GM18502 (cell line): ENCODE measurements at regions not wholly inside any gene's neighbourhood (a gene's known extent, or its start where the extent isn't known, plus 50 kb on each side); places are given as distances from the start of the nearest gene placed in this dataset.

ENCODE experiments used
- ATAC-seq: cut with Tn5 transposase; IDR thresholded peaks from one replicate; pipeline ENCODE4 v1.9.1; 2021; ENCODE audit warnings: mild to moderate bottlenecking; ENCODE audit not compliant: unreplicated experiment, poor library complexity

GRCh38 chr21:28230559-28230958 is 762.1 kb downstream of the LTN1 start:
- no peak for ATAC-seq

- no peak for ATAC-seq
Observed at GRCh38 chr21:28229814-28230213, 762.9 kb downstream of the LTN1 start.

- ATAC-seq = no peak
Observed at GRCh38 chr21:28228636-28228995, 764.1 kb downstream of the LTN1 start.

GRCh38 chr21:28227881-28228635 is 764.6 kb downstream of the LTN1 start:
- ATAC-seq = no peak

- ATAC-seq = no peak
Observed at GRCh38 chr21:28226563-28226962, 766.1 kb downstream of the LTN1 start.

GRCh38 chr21:28224191-28224726 is 768.4 kb downstream of the LTN1 start:
- ATAC-seq = no peak

- no peak for ATAC-seq
Observed at GRCh38 chr21:28221984-28222383, 770.7 kb downstream of the LTN1 start.

GRCh38 chr21:28220680-28221079 is 772.0 kb downstream of the LTN1 start:
- ATAC-seq = no peak

GRCh38 chr21:28216976-28217523 is 775.6 kb downstream of the LTN1 start:
- ATAC-seq = no peak

GRCh38 chr21:28215214-28215954 is 777.3 kb downstream of the LTN1 start:
- ATAC-seq = no peak

GRCh38 chr21:28214786-28215185 is 777.9 kb downstream of the LTN1 start:
- ATAC-seq = no peak

- ATAC-seq = no peak
Observed at GRCh38 chr21:28213261-28213660, 779.4 kb downstream of the LTN1 start.

GRCh38 chr21:28212061-28212460 is 780.6 kb downstream of the LTN1 start:
- ATAC-seq = no peak

- no peak for ATAC-seq
Observed at GRCh38 chr21:28207436-28208173, 785.1 kb downstream of the LTN1 start.

- no peak for ATAC-seq
Observed at GRCh38 chr21:28200726-28201125, 792.0 kb downstream of the LTN1 start.

- ATAC-seq = no peak
Observed at GRCh38 chr21:28196981-28197380, 795.7 kb downstream of the LTN1 start.

GRCh38 chr21:28193189-28193588 is 799.5 kb downstream of the LTN1 start:
- no peak for ATAC-seq

- ATAC-seq = no peak
Observed at GRCh38 chr21:28186604-28187003, 806.1 kb downstream of the LTN1 start.

GRCh38 chr21:28181730-28182129 is 810.9 kb downstream of the LTN1 start:
- no peak for ATAC-seq

- no peak for ATAC-seq
Observed at GRCh38 chr21:28179136-28179535, 813.5 kb downstream of the LTN1 start.

GRCh38 chr21:28177124-28177523 is 815.6 kb downstream of the LTN1 start:
- no peak for ATAC-seq
